PC-9 (cell line): ENCODE measurements at regions not wholly inside any gene's neighbourhood (a gene's known extent, or its start where the extent isn't known, plus 50 kb on each side); places are given as distances from the start of the nearest gene placed in this dataset.

ENCODE experiments used
- CTCF ChIP-seq: fragments of 200-600 bp; sonication (generic); conservative IDR thresholded peaks from 2 replicates; pipeline ENCODE4 v1.6.1; 2017; ENCODE audit warnings: mixed run types, antibody characterized with exemption, mild to moderate bottlenecking, moderate library complexity
- EZH2 ChIP-seq: fragments of 200-600 bp; sonication (generic); IDR thresholded peaks from 2 replicates; pipeline ENCODE4 v1.8.0; 2017; ENCODE audit warnings: antibody characterized with exemption, low read depth

GRCh38 chr16:86958423-86958822, 358.8 kb downstream of the C16orf95 start:
- TF ChIP-seq CTCF, result no peak
- no peak for TF ChIP-seq EZH2
